Endothelial cell of umbilical vein (primary cell): ENCODE measurements at regions not wholly inside any gene's neighbourhood (a gene's known extent, or its start where the extent isn't known, plus 50 kb on each side); places are given as distances from the start of the nearest gene placed in this dataset.

Experiments used
- BruUV-seq: library from RNA; stranded (reverse); fragments of 400-500 nt; replicated peaks from 2 replicates; lab custom pipeline; 2021; lab: Mats Ljungman, UMichigan
- CTCF ChIA-PET: fragments of 300-600, 350-600 bp; sonication (Branson Sonifier 250); formaldehyde crosslinking; loops from one replicate; lab custom pipeline; 2021; ENCODE audit warnings: antibody characterized with exemption, inconsistent platforms; lab: Charles Lee
- POLR2A ChIA-PET: fragments of 300-600, 350-600 bp; sonication (Branson Sonifier 250); formaldehyde crosslinking; loops from one replicate; lab custom pipeline; 2021; ENCODE audit warnings: antibody characterized with exemption, inconsistent platforms; lab: Charles Lee
- DNase-seq: peaks from one replicate; pipeline ENCODE4 v3.0.0-alpha.2; 2011; ENCODE audit warnings: low read depth, low spot score
- FAIRE-seq: peaks from 2 replicates; lab custom pipeline; 2011; peaks lifted over from hg19 to GRCh38; lab: Jason Lieb, UNC
- H2AFZ ChIP-seq: 2 replicates; pipeline ENCODE4 v1.6.0; 2012; ENCODE audit warnings: low read depth, low read length, control low read depth, inconsistent platforms
- H3K27ac ChIP-seq: 2 replicates; pipeline ENCODE4 v1.5.1; 2011; ENCODE audit warnings: low read depth, mild to moderate bottlenecking, control low read depth, low read length, moderate library complexity; ENCODE audit not compliant: insufficient read depth
- H3K27me3 ChIP-seq, 2 experiments: 2 replicates each; pipeline versions ENCODE4 v1.6.0 to v1.6.1; 2011; ENCODE audit warnings: low read length in 2 of 2, mixed read lengths in 1 of 2; ENCODE audit not compliant: control insufficient read depth in 2 of 2, insufficient read depth in 2 of 2
- H3K36me3 ChIP-seq, 2 experiments: 2 replicates in 1 of 2; 3 replicates in 1 of 2; pipeline ENCODE4 v1.5.1; 2011; ENCODE audit warnings: low read length in 2 of 2, mild to moderate bottlenecking in 1 of 2, moderate library complexity in 1 of 2; ENCODE audit not compliant: control insufficient read depth in 2 of 2, insufficient read depth in 2 of 2; ENCODE audit errors: extremely low read depth in 1 of 2
- H3K4me1 ChIP-seq: 3 replicates; pipeline ENCODE4 v1.5.1; 2011; ENCODE audit warnings: mild to moderate bottlenecking, low read length; ENCODE audit not compliant: control insufficient read depth, insufficient read depth; ENCODE audit errors: extremely low read depth
- H3K4me2 ChIP-seq: 2 replicates; pipeline ENCODE4 v1.6.1; 2011; ENCODE audit warnings: low read length, control low read depth, mixed read lengths; ENCODE audit not compliant: insufficient read depth
- H3K4me3 ChIP-seq, 3 experiments: fragments of 200-600 bp in 1 of 3; sonication (generic), shearing (Covaris generic) in 1 of 3; replicated peaks in 1 of 3; 2 replicates each; pipeline ENCODE4 v1.5.1; 2011 to 2016; ENCODE audit warnings: control low read depth in 3 of 3, low read length in 3 of 3, mild to moderate bottlenecking in 2 of 3, inconsistent platforms in 1 of 3, low read depth in 1 of 3, moderate library complexity in 1 of 3; ENCODE audit not compliant: insufficient read depth in 1 of 3
- H3K79me2 ChIP-seq: 2 replicates; pipeline ENCODE4 v1.6.0; 2012; ENCODE audit warnings: low read length, inconsistent platforms; ENCODE audit not compliant: control insufficient read depth, insufficient read depth
- H3K9ac ChIP-seq: replicated peaks from 2 replicates; pipeline ENCODE3; 2011; ENCODE audit warnings: low read length, control low read depth; ENCODE audit not compliant: insufficient read depth; ENCODE audit errors: extremely low read depth
- H3K9me1 ChIP-seq: replicated peaks from 3 replicates; pipeline ENCODE4 v1.6.0; 2011; ENCODE audit warnings: mild to moderate bottlenecking, low read length; ENCODE audit not compliant: control insufficient read depth, insufficient read depth; ENCODE audit errors: extremely low read depth
- H3K9me3 ChIP-seq: replicated peaks from 2 replicates; pipeline ENCODE4 v1.5.1; 2012; ENCODE audit warnings: low read length, inconsistent platforms; ENCODE audit not compliant: control insufficient read depth, insufficient read depth
- H4K20me1 ChIP-seq: replicated peaks from 2 replicates; pipeline ENCODE3; 2011; ENCODE audit warnings: mild to moderate bottlenecking, low read length; ENCODE audit not compliant: control insufficient read depth, insufficient read depth; ENCODE audit errors: extremely low read depth
- CTCF ChIP-seq, 2 donors: IDR thresholded peaks; 1 replicate in 1 of 2; 2 replicates in 1 of 2; pipeline ENCODE4 v1.5.1; 2011; ENCODE audit warnings: low read length in 2 of 2, mild to moderate bottlenecking in 2 of 2, moderate library complexity in 2 of 2, control low read depth in 1 of 2, inconsistent platforms in 1 of 2, low read depth in 1 of 2; ENCODE audit not compliant: insufficient read depth in 1 of 2; ENCODE audit errors: extremely low read depth in 1 of 2
- EZH2 ChIP-seq: IDR thresholded peaks from 2 replicates; pipeline ENCODE4 v1.6.1; 2012; ENCODE audit warnings: borderline replicate concordance, low read depth, mild to moderate bottlenecking, moderate library complexity, low read length, inconsistent platforms; ENCODE audit not compliant: severe bottlenecking
- FOS ChIP-seq: IDR thresholded peaks from 2 replicates; pipeline ENCODE4 v1.6.1; 2011; ENCODE audit warnings: mild to moderate bottlenecking, low read length, moderate library complexity, borderline replicate concordance; ENCODE audit not compliant: insufficient read depth
- GATA2 ChIP-seq: IDR thresholded peaks from 2 replicates; pipeline ENCODE4 v1.7.0; 2011; ENCODE audit warnings: low read depth, mild to moderate bottlenecking, moderate library complexity, mixed read lengths, low read length; ENCODE audit not compliant: insufficient read length, insufficient read depth
- JUN ChIP-seq: IDR thresholded peaks from 2 replicates; pipeline ENCODE4 v1.6.1; 2011; ENCODE audit warnings: borderline replicate concordance, low read depth; ENCODE audit not compliant: insufficient read length, insufficient read depth
- MYC ChIP-seq: IDR thresholded peaks from one replicate; pipeline ENCODE4 v1.6.1; 2011; ENCODE audit warnings: mild to moderate bottlenecking, low read depth, low read length
- POLR2A ChIP-seq: IDR thresholded peaks from 2 replicates; pipeline ENCODE4 v1.6.1; 2012; ENCODE audit warnings: low read depth, mild to moderate bottlenecking, control low read depth, low read length
- POLR2AphosphoS5 ChIP-seq: IDR thresholded peaks from 2 replicates; pipeline ENCODE4 v1.6.1; 2012; ENCODE audit warnings: low read depth, mild to moderate bottlenecking, control low read depth, low read length, moderate library complexity; ENCODE audit not compliant: insufficient read depth
- dilution Hi-C: fragments of 300-500 bp; cut with MboI; formaldehyde crosslinking; loops from one replicate; pipeline ENCODE4 v1.15.0; 2019; ENCODE audit warnings: low sequenced_read_pairs; ENCODE audit not compliant: extremely low pct_ligation_motif_present
- intact Hi-C: fragments of 100-400 bp; cut with micrococcal nuclease; formaldehyde crosslinking; loops from one replicate; pipeline ENCODE4 v1.10.0; 2022
- TF ChIP-seq, protein P1 (sequence below): IDR thresholded peaks from 2 replicates; pipeline ENCODE4 v1.6.1; 2011; ENCODE audit not compliant: insufficient read depth, insufficient read length

GRCh38 chr1:221834698-221835513 is 93.0 kb upstream of the DUSP10 start:
- ChIA-PET POLR2A (interaction anchor here (1.2 kb wide), 1 partner anchor 93 kb away, joined by 4 read pairs; the partner anchor contains the start of gene DUSP10), CTCF (no interaction called here)
- H3K9ac ChIP-seq = no peak overlapping the region
- H3K4me3 ChIP-seq = no peak overlapping the region
- dilution Hi-C loops (no loop called here), intact Hi-C loops (no loop called here)
- no peak for DNase-seq
- no peaks in the 10 kb centered on the region for H3K27me3 ChIP-seq
- no peak overlapping the region for H3K4me2 ChIP-seq
- no peak for TF ChIP-seq POLR2AphosphoS5
- no peak for TF ChIP-seq CTCF (IDR thresholded peaks at IDR 0.05; ENCODE audit: extremely low read depth in 1 of 2, insufficient read depth in 1 of 2, low read depth in 1 of 2, low read length in 2 of 2)
- TF ChIP-seq JUN = no peak
- TF ChIP-seq, protein P1, sequence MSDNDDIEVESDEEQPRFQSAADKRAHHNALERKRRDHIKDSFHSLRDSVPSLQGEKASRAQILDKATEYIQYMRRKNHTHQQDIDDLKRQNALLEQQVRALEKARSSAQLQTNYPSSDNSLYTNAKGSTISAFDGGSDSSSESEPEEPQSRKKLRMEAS = no peak
- no peak for TF ChIP-seq POLR2A
- no peak for TF ChIP-seq GATA2
- no peak for TF ChIP-seq FOS
- TF ChIP-seq EZH2 = no peak
- TF ChIP-seq MYC = no peak
- no peak overlapping the region for H3K27ac ChIP-seq
- no peaks in the 10 kb centered on the region for H3K9me1 ChIP-seq
- peaks cover 38% of the 10 kb centered on the region for H3K4me1 ChIP-seq
- no peaks in the 10 kb centered on the region for H3K79me2 ChIP-seq
- BruUV-seq = no TSS peak
- H3K9me3 ChIP-seq = no peaks in the 10 kb centered on the region
- H4K20me1 ChIP-seq = no peaks in the 10 kb centered on the region
- no peaks in the 10 kb centered on the region for H3K36me3 ChIP-seq
- no peak for FAIRE-seq
- no peak overlapping the region for H2AFZ ChIP-seq
